Loucy (cell line): ENCODE measurements at regions not wholly inside any gene's neighbourhood (a gene's known extent, or its start where the extent isn't known, plus 50 kb on each side); places are given as distances from the start of the nearest gene placed in this dataset.

Source experiments
- H2AFZ ChIP-seq: fragments of 200-600 bp; sonication (generic); 2 replicates; pipeline ENCODE4 v1.6.0; 2016; ENCODE audit warnings: antibody characterized with exemption, mild to moderate bottlenecking, low read length, moderate library complexity
- H3F3A ChIP-seq: fragments of 200-600 bp; 2 replicates; pipeline ENCODE4 v1.6.0; 2016; ENCODE audit warnings: antibody characterized with exemption, low read depth, mild to moderate bottlenecking
- H3K27me3 ChIP-seq: fragments of 200-600 bp; sonication (generic); 2 replicates; pipeline ENCODE4 v1.6.1; 2014; ENCODE audit warnings: low read length, mild to moderate bottlenecking; ENCODE audit not compliant: insufficient read depth, poor library complexity, severe bottlenecking
- H3K36me3 ChIP-seq: fragments of 200-600 bp; sonication (generic); 2 replicates; pipeline ENCODE4 v1.6.1; 2016; ENCODE audit warnings: low read length; ENCODE audit not compliant: insufficient read depth
- H3K4me1 ChIP-seq: fragments of 200-600 bp; sonication (generic); 2 replicates; pipeline ENCODE4 v1.5.1; 2014; ENCODE audit warnings: low read length, mild to moderate bottlenecking; ENCODE audit not compliant: insufficient read depth, poor library complexity, severe bottlenecking
- H3K4me2 ChIP-seq: fragments of 200-600 bp; sonication (generic); 2 replicates; pipeline ENCODE4 v1.6.0; 2014; ENCODE audit warnings: antibody characterized with exemption, low read length, low read depth, mild to moderate bottlenecking; ENCODE audit not compliant: poor library complexity, severe bottlenecking
- H3K4me3 ChIP-seq: fragments of 200-600 bp; sonication (generic); 2 replicates; pipeline ENCODE4 v1.5.1; 2014; ENCODE audit warnings: low read length, mild to moderate bottlenecking, mixed read lengths; ENCODE audit not compliant: poor library complexity, severe bottlenecking
- H3K79me2 ChIP-seq: fragments of 200-600 bp; sonication (generic); 2 replicates; pipeline ENCODE4 v1.6.1; 2014; ENCODE audit warnings: low read length; ENCODE audit not compliant: insufficient read depth
- H3K9ac ChIP-seq: fragments of 200-600 bp; sonication (generic); 2 replicates; pipeline ENCODE4 v1.6.0; 2014; ENCODE audit warnings: mild to moderate bottlenecking, low read depth, low read length, moderate library complexity; ENCODE audit not compliant: poor library complexity, severe bottlenecking
- H3K9me2 ChIP-seq: fragments of 200-600 bp; sonication (generic); replicated peaks from 2 replicates; pipeline ENCODE4 v1.6.1; 2016; ENCODE audit warnings: low read depth, low read length, mixed read lengths
- H3K9me3 ChIP-seq: fragments of 200-600 bp; sonication (generic); 2 replicates; pipeline ENCODE4 v1.6.1; 2014; ENCODE audit warnings: mild to moderate bottlenecking, antibody characterized with exemption, low read length, low read depth; ENCODE audit not compliant: insufficient read depth
- H4K20me1 ChIP-seq: fragments of 200-600 bp; sonication (generic); 2 replicates; pipeline ENCODE4 v1.6.0; 2014; ENCODE audit warnings: antibody characterized with exemption, low read length, mild to moderate bottlenecking; ENCODE audit not compliant: insufficient read depth, poor library complexity, severe bottlenecking
- EZH2phosphoT487 ChIP-seq: fragments of 200-600 bp; IDR thresholded peaks from 2 replicates; pipeline ENCODE4 v1.6.1; 2018; ENCODE audit warnings: antibody characterized with exemption, mild to moderate bottlenecking, moderate library complexity, borderline replicate concordance
- TF ChIP-seq, protein P1 (sequence below): fragments of 200-600 bp; sonication (generic); conservative IDR thresholded peaks from 2 replicates; pipeline ENCODE4 v1.5.1; 2014; ENCODE audit warnings: mild to moderate bottlenecking, antibody characterized with exemption, low read length

DNA sequence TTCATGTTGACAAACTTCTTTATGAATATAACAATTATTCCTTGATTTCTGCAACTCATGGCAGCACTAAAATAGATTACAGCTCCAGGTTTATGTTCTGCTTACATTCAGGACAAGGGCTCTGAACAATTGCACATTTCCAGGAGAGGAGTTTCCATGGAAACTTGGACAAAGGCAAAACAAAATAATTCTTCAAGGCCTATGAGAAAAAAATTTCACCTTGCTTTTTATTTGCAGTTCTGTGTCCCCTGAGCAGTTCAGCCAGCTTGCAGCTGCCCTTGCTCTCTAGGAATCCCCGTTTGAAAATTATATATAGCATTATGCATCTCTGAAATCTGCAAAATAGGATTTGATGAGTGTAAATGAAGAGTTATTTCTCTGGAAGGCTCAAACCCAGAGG lies 71.7 kb downstream of the ARL4A start:
- Histone ChIP-seq H4K20me1 (no peaks in the 10 kb centered on the region), H3K4me1 (no peaks in the 10 kb centered on the region), H3K36me3 (no peaks in the 10 kb centered on the region), H3F3A (no peaks in the 10 kb centered on the region), H3K9me3 (no peaks in the 10 kb centered on the region; the same call in 1 of the 2 replicates), H3K9me2 (no peaks in the 10 kb centered on the region), H2AFZ (no peak overlapping the region), H3K27me3 (no peaks in the 10 kb centered on the region), H3K79me2 (no peaks in the 10 kb centered on the region), H3K4me3 (no peak overlapping the region), H3K4me2 (no peak overlapping the region), H3K9ac (no peak overlapping the region)
- no peak for TF ChIP-seq EZH2phosphoT487
- TF ChIP-seq, protein P1, sequence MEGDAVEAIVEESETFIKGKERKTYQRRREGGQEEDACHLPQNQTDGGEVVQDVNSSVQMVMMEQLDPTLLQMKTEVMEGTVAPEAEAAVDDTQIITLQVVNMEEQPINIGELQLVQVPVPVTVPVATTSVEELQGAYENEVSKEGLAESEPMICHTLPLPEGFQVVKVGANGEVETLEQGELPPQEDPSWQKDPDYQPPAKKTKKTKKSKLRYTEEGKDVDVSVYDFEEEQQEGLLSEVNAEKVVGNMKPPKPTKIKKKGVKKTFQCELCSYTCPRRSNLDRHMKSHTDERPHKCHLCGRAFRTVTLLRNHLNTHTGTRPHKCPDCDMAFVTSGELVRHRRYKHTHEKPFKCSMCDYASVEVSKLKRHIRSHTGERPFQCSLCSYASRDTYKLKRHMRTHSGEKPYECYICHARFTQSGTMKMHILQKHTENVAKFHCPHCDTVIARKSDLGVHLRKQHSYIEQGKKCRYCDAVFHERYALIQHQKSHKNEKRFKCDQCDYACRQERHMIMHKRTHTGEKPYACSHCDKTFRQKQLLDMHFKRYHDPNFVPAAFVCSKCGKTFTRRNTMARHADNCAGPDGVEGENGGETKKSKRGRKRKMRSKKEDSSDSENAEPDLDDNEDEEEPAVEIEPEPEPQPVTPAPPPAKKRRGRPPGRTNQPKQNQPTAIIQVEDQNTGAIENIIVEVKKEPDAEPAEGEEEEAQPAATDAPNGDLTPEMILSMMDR, result no peak

DNA sequence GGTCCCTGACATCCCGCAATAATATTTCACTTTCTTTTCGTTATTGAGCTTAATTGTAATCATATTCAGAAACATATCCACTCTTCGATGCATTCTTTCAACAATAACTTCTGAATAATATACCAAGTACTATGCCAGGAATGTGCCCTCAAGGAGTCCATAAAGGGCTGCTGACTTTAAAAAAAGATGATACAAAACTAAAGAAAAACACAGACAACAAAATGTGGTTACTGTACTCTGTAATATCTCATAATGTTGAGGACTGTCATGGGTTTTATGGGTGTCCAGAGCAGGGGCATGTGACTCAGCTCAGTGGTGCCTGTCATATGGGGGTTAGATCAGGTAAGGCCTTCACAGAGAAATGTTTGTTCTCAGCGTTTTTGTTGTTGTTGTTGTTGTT lies 73.7 kb downstream of the ARL4A start:
- Histone ChIP-seq H3K4me1 (no peaks in the 10 kb centered on the region), H3K9me3 (no peaks in the 10 kb centered on the region; the same call in 1 of the 2 replicates), H3K4me2 (no peak overlapping the region), H3K9ac (no peak overlapping the region), H3K9me2 (no peaks in the 10 kb centered on the region), H3K79me2 (no peaks in the 10 kb centered on the region), H4K20me1 (no peaks in the 10 kb centered on the region), H3K36me3 (no peaks in the 10 kb centered on the region), H3F3A (no peaks in the 10 kb centered on the region), H3K4me3 (no peak overlapping the region), H3K27me3 (no peaks in the 10 kb centered on the region), H2AFZ (no peak overlapping the region)
- TF ChIP-seq, protein P1, result no peak
- no peak for TF ChIP-seq EZH2phosphoT487

DNA sequence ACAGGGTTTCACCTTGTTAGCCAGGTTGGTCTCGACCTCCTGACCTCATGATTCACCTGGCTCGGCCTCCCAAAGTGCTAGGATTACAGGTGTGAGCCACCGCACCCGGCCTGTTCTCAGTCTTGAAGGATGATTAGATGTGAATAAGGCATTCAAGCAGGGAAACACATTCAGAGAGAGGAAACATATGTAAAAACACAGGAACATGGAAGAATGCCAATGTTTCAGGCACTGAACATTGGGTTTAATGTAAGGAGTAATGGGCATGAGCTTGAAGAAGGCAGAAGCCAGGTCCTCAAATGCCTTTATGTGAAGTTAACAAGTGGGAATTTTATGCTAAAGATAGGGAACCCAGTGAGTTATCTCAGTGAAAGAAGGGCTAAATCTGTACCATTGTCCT lies 74.3 kb downstream of the ARL4A start:
- TF ChIP-seq, protein P1, result no peak
- TF ChIP-seq EZH2phosphoT487, result no peak
- no peaks in the 10 kb centered on the region for H3K4me1 ChIP-seq
- no peaks in the 10 kb centered on the region for H4K20me1 ChIP-seq
- H3K9me3 ChIP-seq, result no peaks in the 10 kb centered on the region; the same call in 1 of the 2 replicates
- no peak overlapping the region for H3K9ac ChIP-seq
- no peak overlapping the region for H3K4me2 ChIP-seq
- no peaks in the 10 kb centered on the region for H3K36me3 ChIP-seq
- no peak overlapping the region for H3K4me3 ChIP-seq
- H2AFZ ChIP-seq, result no peak overlapping the region
- no peaks in the 10 kb centered on the region for H3K9me2 ChIP-seq
- no peaks in the 10 kb centered on the region for H3K79me2 ChIP-seq
- no peaks in the 10 kb centered on the region for H3K27me3 ChIP-seq
- H3F3A ChIP-seq, result no peaks in the 10 kb centered on the region
